Mesendoderm (in vitro differentiated cells): ENCODE measurements at regions not wholly inside any gene's neighbourhood (a gene's known extent, or its start where the extent isn't known, plus 50 kb on each side); places are given as distances from the start of the nearest gene placed in this dataset.

ENCODE experiments used
- DNase-seq: peaks from one replicate; pipeline ENCODE4 v3.0.0; 2013
- H2AK5ac ChIP-seq: 2 replicates; pipeline ENCODE4 v1.6.1; 2013; ENCODE audit warnings: low read length, inconsistent platforms
- H2BK120ac ChIP-seq: 2 replicates; pipeline ENCODE4 v1.6.1; 2013; ENCODE audit warnings: low read depth, mild to moderate bottlenecking, low read length, moderate library complexity, mixed read lengths
- H2BK15ac ChIP-seq: replicated peaks from 2 replicates; pipeline ENCODE4 v1.6.1; 2013; ENCODE audit warnings: low read depth, mild to moderate bottlenecking, moderate library complexity
- H2BK5ac ChIP-seq: 2 replicates; pipeline ENCODE4 v1.6.1; 2013; ENCODE audit warnings: low read length, inconsistent platforms
- H3K18ac ChIP-seq: 2 replicates; pipeline ENCODE4 v1.6.1; 2013; ENCODE audit warnings: mild to moderate bottlenecking, low read length, mixed read lengths
- H3K23ac ChIP-seq: one replicate; pipeline ENCODE4 v1.6.1; 2013; ENCODE audit warnings: low read length
- H3K27ac ChIP-seq: 2 replicates; pipeline ENCODE4 v1.5.1; 2013; ENCODE audit warnings: low read depth, mild to moderate bottlenecking, inconsistent platforms, low read length, moderate library complexity
- H3K27me3 ChIP-seq: 2 replicates; pipeline ENCODE4 v1.6.1; 2013; ENCODE audit warnings: low read length, control low read depth, mild to moderate bottlenecking, inconsistent platforms; ENCODE audit not compliant: insufficient read depth, poor library complexity
- H3K36me3 ChIP-seq: 2 replicates; pipeline ENCODE4 v1.6.1; 2013; ENCODE audit warnings: low read length, inconsistent platforms; ENCODE audit not compliant: control insufficient read depth, insufficient read depth
- H3K4ac ChIP-seq: one replicate; pipeline ENCODE4 v1.6.1; 2013; ENCODE audit warnings: low read depth, mild to moderate bottlenecking, low read length, moderate library complexity
- H3K4me1 ChIP-seq: 2 replicates; pipeline ENCODE4 v1.6.1; 2013; ENCODE audit warnings: low read depth, low read length, inconsistent platforms; ENCODE audit not compliant: control insufficient read depth
- H3K4me2 ChIP-seq: 2 replicates; pipeline ENCODE4 v1.6.1; 2013; ENCODE audit warnings: low read length
- H3K4me3 ChIP-seq: 2 replicates; pipeline ENCODE4 v1.5.1; 2013; ENCODE audit warnings: mild to moderate bottlenecking, low read length
- H3K56ac ChIP-seq: one replicate; pipeline ENCODE4 v1.6.1; 2013; ENCODE audit warnings: low read length
- H3K79me1 ChIP-seq: 2 replicates; pipeline ENCODE4 v1.6.1; 2013; ENCODE audit warnings: low read length, inconsistent platforms
- H3K79me2 ChIP-seq: 2 replicates; pipeline ENCODE4 v1.6.1; 2013; ENCODE audit warnings: mild to moderate bottlenecking, low read length; ENCODE audit not compliant: control insufficient read depth, insufficient read depth
- H3K9ac ChIP-seq: 2 replicates; pipeline ENCODE4 v1.6.1; 2013; ENCODE audit warnings: low read length, inconsistent platforms
- H4K5ac ChIP-seq: one replicate; pipeline ENCODE4 v1.6.1; 2013; ENCODE audit warnings: low read length
- H4K8ac ChIP-seq: one replicate; pipeline ENCODE4 v1.6.1; 2013; ENCODE audit warnings: low read depth, mild to moderate bottlenecking, control low read depth, low read length, moderate library complexity
- WGBS: extraction: QIAGEN DNeasy Blood & Tissue Kit; methylation state at CpG from one replicate; pipeline ENCODE4 v1.1.7; 2013; ENCODE audit warnings: low lambda C conversion rate, missing lambda C conversion rate; ENCODE audit not compliant: insufficient coverage; ENCODE audit errors: extremely low coverage; 5-methylcytosine and 5-hydroxymethylcytosine counted together

DNA sequence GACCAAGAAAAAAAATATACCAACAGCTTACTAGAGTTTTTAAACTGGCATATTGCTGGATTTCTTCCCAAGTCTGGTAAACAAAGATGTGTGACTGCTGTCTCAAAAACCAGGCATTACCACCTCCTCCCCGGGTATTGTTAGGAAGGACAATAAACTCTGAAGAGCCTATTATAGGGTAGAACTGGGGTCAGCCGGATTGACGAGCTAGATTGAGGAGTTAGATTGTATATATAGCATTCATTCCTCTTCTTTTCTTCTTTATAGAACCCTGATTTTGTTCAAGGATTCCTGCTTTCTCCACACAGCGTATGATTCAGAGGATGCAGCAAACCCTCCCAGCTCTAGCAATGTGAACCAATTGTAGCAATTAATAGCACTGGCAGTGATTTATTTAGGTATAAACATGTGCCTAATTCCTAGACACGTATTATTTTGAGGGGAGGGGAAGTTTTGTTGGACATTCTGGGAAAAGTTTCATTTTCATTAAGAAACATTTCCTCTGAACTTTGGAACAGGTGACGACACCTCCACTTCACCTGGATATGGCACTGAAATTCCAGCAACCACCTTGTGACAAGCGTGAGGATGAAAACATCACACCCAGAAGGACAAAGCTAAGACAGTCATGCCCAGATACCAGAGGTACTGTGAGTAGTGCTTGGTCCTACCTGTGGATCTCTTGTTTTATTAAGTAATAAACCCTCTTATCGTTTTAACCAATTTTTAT lies 679.4 kb upstream of the KIRREL3 start:
- H3K9ac ChIP-seq, result no peak overlapping the region
- H3K4me2 ChIP-seq, result no peak overlapping the region
- H3K79me1 ChIP-seq, result no peaks in the 10 kb centered on the region
- no peak overlapping the region for H2AK5ac ChIP-seq
- H3K36me3 ChIP-seq, result no peaks in the 10 kb centered on the region
- no peak overlapping the region for H4K5ac ChIP-seq
- H3K27me3 ChIP-seq, result no peaks in the 10 kb centered on the region
- no peak overlapping the region for H2BK120ac ChIP-seq
- H2BK5ac ChIP-seq, result no peak overlapping the region
- no peak overlapping the region for H3K4me3 ChIP-seq
- no peak overlapping the region for H4K8ac ChIP-seq
- no peak for DNase-seq
- no CpG with 5 or more reads among the region's 8 CpGs for WGBS
- no peaks in the 10 kb centered on the region for H3K79me2 ChIP-seq
- H3K27ac ChIP-seq, result no peak overlapping the region
- H3K4me1 ChIP-seq, result no peaks in the 10 kb centered on the region
- no peak overlapping the region for H3K18ac ChIP-seq
- H2BK15ac ChIP-seq, result no peak overlapping the region
- no peak overlapping the region for H3K56ac ChIP-seq
- no peak overlapping the region for H3K23ac ChIP-seq
- no peak overlapping the region for H3K4ac ChIP-seq

DNA sequence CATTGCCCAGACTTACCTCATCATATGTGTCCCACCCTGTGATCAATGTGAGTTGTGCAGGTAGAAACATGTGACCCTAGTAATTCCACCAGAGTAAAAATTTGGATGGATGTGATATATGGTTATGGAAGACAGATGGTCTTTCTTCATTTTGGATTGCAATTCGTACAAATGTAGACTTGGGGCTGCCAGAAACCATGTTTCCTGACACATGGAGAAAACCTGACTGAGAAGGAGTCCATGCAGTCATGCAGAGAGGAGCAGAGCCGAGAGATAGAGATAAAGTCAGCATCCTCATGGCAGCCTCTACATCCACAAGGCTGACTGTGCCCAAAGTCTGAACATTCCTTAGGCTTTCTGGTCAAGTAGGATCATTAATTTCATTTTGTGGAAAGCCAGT lies 678.1 kb upstream of the KIRREL3 start:
- Histone ChIP-seq H3K9ac (no peak overlapping the region), H3K56ac (no peak overlapping the region), H3K4ac (no peak overlapping the region), H3K23ac (no peak overlapping the region), H2BK15ac (no peak overlapping the region), H2BK120ac (no peak overlapping the region), H3K4me2 (no peak overlapping the region), H3K79me1 (no peaks in the 10 kb centered on the region), H3K18ac (no peak overlapping the region), H3K79me2 (no peaks in the 10 kb centered on the region), H3K4me3 (no peak overlapping the region), H4K5ac (no peak overlapping the region), H3K36me3 (no peaks in the 10 kb centered on the region), H3K27me3 (no peaks in the 10 kb centered on the region), H3K27ac (no peak overlapping the region), H4K8ac (no peak overlapping the region), H2BK5ac (no peak overlapping the region), H3K4me1 (no peaks in the 10 kb centered on the region), H2AK5ac (no peak overlapping the region)
- no peak for DNase-seq
- WGBS, result no CpG with 5 or more reads among the region's 2 CpGs

DNA sequence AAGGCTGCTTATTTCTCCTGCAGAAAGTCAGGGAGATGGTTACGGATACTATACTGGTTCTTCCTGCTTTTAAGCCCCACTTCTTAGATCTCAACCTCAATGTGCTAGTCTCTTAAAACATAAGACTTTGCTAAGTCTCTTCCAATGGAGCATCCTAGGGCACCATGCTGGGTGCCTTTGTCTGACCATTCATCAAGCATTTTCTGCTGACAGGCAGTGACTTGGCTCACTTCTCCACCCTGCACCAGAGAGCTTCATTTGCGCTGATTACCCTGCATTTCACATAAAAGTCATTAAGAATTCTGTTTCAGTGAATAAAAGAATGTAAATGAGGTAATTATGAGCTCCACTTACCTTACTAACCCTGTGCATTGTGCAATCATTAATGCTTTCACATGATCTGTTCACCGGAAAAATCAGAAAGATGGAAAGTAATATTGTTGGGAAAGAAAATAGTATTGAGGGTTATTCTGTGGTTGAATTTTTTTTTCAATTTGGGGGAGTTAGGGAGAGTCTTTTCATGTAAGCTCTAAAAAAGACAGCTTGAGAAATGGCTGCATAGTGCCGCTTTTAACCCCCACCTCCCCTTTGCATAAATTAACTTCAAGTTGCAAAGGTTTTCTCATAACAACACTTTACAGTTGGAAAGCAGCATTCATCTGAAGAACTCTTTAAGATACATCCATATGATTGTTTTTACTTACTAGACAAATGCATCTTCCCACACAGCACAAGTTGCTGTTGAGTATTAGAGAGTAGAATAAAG lies 677.3 kb upstream of the KIRREL3 start:
- Histone ChIP-seq H4K5ac (no peak overlapping the region), H3K9ac (no peak overlapping the region), H3K4ac (no peak overlapping the region), H2AK5ac (no peak overlapping the region), H3K27ac (no peak overlapping the region), H2BK15ac (no peak overlapping the region), H3K79me1 (no peaks in the 10 kb centered on the region), H3K27me3 (no peaks in the 10 kb centered on the region), H3K79me2 (no peaks in the 10 kb centered on the region), H2BK5ac (no peak overlapping the region), H3K23ac (no peak overlapping the region), H3K18ac (no peak overlapping the region), H3K36me3 (no peaks in the 10 kb centered on the region), H4K8ac (no peak overlapping the region), H3K4me2 (no peak overlapping the region), H3K56ac (no peak overlapping the region), H2BK120ac (no peak overlapping the region), H3K4me3 (no peak overlapping the region), H3K4me1 (no peaks in the 10 kb centered on the region)
- no peak for DNase-seq
- WGBS, result no CpG with 5 or more reads among the region's 4 CpGs

DNA sequence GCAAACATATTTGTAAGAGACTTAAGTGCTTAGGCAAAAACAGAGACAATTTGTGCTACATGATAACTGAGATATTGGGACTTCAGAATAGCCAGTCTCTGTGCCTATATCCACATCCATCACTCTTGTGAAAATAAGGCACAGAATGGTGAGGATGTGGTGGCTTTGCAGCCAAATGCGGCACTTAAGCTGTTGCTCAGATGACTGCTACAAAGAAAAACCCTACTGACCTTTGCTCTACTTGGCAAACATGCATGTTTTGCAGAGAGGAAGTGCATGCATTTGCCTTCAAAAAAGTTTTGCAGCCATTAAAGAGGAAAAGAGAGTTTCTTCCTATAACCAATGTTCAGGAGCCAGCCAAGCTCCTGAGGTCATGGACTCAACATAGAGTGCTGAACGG lies 675.0 kb upstream of the KIRREL3 start:
- no CpG with 5 or more reads among the region's 2 CpGs for WGBS
- no peak overlapping the region for H2BK15ac ChIP-seq
- no peak overlapping the region for H3K23ac ChIP-seq

DNA sequence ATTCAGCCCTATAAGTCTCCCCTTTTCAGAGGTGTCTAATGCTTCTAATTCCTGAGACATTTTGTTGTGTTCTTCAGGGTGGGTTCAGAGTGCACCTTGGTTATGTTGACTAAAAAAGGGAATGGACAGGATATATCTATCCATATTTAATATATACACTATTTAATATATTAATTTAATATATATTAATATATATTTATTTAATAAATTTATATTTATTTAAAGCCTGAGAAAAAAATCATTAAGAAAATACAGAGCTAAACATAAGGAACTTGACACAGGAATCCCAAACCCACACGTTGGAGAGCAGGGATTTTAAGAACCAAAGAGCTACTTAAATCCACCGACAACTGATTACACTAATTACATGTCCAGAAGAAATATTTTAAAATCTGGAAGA lies 674.2 kb upstream of the KIRREL3 start:
- Histone ChIP-seq H3K4me1 (no peaks in the 10 kb centered on the region), H3K79me2 (no peaks in the 10 kb centered on the region), H2BK120ac (no peak overlapping the region), H3K9ac (no peak overlapping the region), H3K18ac (no peak overlapping the region), H3K27me3 (no peaks in the 10 kb centered on the region), H3K4me2 (no peak overlapping the region), H3K4ac (no peak overlapping the region), H3K27ac (no peak overlapping the region), H3K4me3 (no peak overlapping the region), H3K56ac (no peak overlapping the region), H4K5ac (no peak overlapping the region), H2BK15ac (no peak overlapping the region), H3K23ac (no peak overlapping the region), H3K36me3 (no peaks in the 10 kb centered on the region), H3K79me1 (no peaks in the 10 kb centered on the region), H2BK5ac (no peak overlapping the region), H2AK5ac (no peak overlapping the region), H4K8ac (no peak overlapping the region)
- DNase-seq, result no peak
- no CpG with 5 or more reads among the region's 2 CpGs for WGBS

More for the DNA sequence above, 675.0 kb upstream of the KIRREL3 start:
- H3K9ac ChIP-seq, result no peak overlapping the region
- H3K18ac ChIP-seq, result no peak overlapping the region
- no peak overlapping the region for H3K4ac ChIP-seq
- no peaks in the 10 kb centered on the region for H3K27me3 ChIP-seq
- H2AK5ac ChIP-seq, result no peak overlapping the region
- no peaks in the 10 kb centered on the region for H3K79me2 ChIP-seq
- no peak overlapping the region for H2BK5ac ChIP-seq
- no peaks in the 10 kb centered on the region for H3K4me1 ChIP-seq
- no peak overlapping the region for H3K4me3 ChIP-seq
- no peak for DNase-seq
- H4K5ac ChIP-seq, result no peak overlapping the region
- no peaks in the 10 kb centered on the region for H3K79me1 ChIP-seq
- H3K36me3 ChIP-seq, result no peaks in the 10 kb centered on the region
- no peak overlapping the region for H3K27ac ChIP-seq
- no peak overlapping the region for H3K56ac ChIP-seq
- H3K4me2 ChIP-seq, result no peak overlapping the region
- H2BK120ac ChIP-seq, result no peak overlapping the region
- H4K8ac ChIP-seq, result no peak overlapping the region
